ENCODE measurements at regions not wholly inside any gene's neighbourhood (a gene's known extent, or its start where the extent isn't known, plus 50 kb on each side); places are given as distances from the start of the nearest gene placed in this dataset.

DNA sequence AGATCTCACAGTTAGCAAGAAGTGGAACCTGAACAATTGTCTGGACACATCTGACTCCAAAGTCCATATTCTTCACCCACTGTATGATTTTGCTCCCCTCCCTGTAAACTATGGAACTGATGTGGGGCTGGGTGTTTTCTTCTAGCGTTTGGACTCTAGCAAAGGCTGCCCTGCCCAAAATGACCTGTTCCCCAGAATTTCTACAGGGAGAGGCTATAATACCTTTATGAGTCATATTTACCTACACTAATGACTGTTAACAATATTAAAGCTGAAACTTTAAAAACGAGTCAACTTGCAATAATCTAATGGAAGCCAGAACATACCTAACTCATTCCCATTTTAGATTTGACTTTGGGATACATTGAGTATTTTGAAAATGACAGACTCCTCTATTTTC, 531.2 kb upstream of the CFAP20DC start:
- no peak for DNase-seq (ENCODE audit: low read depth)

DNA sequence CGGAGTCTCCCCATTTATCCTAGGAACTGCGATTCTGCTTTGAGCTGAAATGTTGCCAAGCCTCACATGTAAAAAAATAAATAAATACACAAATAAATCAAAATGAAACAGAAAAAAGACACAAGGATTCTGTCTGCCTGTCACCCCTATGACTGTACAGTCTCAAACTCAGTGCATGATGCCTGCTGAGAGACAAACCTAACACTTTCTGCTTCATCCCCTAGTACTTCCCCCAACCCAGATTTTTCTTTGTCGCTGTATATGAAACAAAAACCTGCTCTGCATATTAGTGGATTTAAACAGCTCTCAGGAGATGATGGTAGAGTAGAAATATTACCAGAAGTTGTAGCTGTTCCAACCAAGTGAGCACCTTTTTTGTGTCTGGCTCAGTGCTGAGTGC, 530.7 kb upstream of the CFAP20DC start:
- DNase-seq (ENCODE audit: low read depth): no peak

DNA sequence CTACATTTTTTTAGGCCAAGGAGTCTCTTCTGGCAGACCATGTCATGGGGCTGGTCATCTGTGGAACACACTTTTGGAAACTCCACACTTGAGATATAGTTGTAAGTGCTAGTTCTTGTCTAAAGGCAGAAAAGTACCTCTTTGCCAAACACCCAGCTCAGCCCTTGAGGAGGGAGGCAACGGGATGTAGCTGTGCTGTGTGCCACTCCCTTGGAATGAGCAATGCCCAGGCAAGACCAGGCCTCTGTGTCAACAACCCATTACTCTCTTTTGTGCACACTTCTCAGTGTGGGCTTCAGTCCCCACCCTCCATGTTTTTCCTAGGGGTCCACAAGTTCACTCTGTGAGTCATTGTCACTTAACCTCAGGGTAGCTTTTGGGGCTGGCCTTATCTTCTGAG, 528.3 kb upstream of the CFAP20DC start:
- DNase-seq (ENCODE audit: low read depth): no peak

DNA sequence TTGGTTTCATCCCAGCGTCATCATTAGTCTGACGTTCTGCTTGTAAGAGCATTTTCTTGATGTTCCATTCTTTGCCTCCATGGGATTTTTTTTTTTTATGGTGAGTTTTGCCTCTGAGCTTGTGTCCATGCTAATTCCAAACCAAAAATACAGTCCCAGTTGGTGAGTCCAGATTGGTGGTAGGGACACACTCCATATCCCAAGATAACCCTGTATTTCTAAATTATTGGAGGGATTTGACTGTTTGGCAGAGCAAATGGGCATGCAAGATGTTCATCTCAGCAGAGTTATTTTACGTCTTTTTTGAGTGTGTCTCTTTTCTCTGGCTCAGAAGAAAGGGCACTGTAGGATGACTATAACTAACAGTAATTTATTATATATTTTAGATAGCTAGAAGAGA, 526.8 kb upstream of the CFAP20DC start:
- no peak for DNase-seq (ENCODE audit: low read depth)

DNA sequence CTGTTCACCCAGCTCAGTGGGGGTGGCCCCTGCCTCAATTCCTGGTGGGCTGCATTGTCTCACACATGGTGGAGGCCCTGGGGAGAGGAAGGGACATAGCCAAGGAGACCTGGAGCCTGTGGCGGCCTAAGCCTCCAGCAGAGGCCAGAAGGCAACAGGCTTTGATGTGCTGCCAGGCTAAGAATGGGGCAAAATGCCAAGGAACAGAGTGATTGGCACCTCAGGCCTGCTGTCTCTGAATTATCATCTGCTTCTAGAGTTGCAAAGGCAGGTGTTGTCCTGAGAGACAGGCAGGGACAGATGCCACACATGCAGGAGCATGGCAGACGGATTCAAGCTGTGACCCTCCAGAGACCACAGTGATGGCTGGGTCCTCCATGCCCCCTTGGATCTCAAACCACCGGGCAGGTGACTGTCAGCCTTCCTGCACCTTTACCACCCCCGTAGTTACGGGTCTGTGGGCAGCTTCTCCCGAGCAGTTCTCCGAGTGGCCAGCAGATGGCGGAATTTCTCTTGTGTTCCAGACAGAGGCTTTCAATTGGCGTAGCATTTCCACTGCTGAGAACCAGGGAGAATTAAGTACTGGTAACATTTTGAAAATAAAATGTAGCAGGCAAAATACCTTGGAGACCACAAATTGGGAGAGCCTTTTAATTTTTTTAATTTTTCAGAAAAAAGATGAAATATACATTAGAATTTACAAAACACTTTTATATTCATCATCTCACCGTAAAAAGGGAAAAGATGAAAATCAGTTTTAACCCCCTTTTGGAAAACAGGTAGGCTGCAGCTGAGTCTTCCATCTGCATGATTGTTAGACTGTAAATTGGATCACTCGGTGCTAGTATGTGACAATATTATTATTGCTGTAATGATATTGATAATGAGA, 525.5 kb upstream of the CFAP20DC start:
- peak; percentile 80 for DNase-seq (ENCODE audit: low read depth)

DNA sequence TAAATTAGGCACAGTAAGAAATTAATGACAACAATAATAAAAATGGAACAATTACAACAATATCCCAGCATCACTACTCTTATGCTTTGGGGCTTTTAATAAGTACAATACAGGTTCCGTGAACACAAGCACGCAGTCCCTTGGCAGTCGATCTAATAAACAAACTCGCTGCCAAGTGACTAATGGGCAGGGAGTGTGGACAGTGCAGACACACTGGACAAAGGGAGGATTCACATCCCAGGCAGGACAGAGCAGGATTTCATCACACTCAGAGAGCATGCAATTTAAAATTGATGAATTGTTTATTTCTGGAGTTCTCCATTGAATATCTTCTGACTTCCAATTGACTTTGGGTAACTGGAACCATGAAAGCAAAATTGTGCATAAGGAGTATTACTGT, 524.1 kb upstream of the CFAP20DC start:
- DNase-seq (ENCODE audit: low read depth): no peak

DNA sequence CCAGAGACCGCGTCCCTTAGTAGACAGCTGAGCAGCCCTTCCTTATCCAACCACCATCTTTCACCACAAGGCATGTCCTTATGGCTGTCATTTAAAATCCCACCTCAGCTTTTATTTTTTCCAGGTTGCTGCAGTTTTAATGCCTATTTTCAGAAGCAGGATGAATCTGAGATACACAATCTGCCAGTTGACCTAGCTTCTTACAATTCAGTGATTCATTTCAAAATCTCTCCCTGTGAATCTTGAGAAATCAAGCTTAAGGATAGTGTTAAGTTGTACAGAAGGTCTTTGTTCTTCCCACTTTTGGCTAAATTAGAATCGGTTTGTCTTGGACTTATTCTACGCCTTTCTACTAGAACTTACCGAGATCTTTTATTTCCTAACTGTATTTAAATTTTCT, 522.3 kb upstream of the CFAP20DC start:
- no peak for DNase-seq (ENCODE audit: low read depth)

DNA sequence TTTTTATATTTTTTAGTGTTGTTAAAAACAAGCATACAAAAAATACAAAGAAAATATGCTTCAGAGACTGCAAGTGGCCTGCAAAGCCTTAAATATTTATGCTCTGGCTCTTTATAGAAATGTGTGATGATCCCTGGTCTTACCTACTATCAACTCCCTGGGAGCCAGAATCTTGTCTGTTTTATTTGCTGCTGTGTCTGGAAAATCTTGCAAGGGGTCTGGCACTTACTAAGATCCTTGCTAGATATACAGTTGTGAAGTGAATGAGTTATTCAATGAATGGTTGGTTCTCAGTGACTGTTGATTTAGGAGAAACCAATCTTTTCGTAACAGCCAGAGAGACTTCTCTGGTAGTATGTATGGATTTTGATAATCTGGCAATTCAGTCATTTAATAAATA, 521.0 kb upstream of the CFAP20DC start:
- no peak for DNase-seq (ENCODE audit: low read depth)

DNA sequence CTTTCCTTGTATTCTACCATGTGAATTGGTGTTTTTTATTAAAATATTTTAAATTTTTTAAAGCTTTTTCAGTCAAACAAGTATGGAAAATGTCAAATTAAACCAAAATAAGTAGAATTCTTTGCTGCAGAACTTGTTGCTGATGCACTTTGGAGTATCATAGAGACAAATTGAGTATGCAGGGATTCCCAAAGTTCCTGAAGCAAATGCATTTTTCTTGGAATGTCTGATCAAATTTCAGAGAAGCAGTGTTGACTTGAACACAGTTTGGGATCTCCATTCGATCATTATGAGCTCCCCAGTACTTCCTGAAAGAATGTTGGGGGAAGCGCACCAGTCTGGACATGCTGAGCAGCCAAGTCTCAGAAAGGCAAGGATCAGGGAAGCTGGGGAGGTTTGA, 517.8 kb upstream of the CFAP20DC start:
- no peak for DNase-seq (ENCODE audit: low read depth)

DNA sequence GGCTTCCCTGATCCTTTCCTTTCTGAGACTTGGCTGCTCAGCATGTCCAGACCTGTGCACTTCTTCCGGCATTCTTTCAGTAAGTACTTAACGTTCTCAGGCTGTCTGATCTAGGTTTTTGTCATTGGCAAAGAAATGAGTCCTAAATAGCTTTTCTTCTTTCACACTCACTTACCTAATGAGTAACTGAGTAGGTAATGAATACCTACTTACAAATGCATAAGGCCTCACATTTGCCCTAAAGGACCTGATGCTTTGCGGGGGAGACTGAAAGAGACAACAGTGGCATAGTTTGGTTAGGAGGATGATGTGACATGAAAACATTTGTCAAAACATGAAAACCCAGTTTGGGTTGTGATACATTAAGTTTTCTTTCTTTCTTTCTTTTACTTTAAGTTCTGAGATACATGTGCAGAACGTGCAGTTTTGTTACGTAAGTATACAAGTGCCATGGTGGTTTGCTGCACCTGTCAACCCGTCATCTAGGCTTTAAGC, 516.7 kb upstream of the CFAP20DC start:
- no peak for DNase-seq (ENCODE audit: low read depth)

DNA sequence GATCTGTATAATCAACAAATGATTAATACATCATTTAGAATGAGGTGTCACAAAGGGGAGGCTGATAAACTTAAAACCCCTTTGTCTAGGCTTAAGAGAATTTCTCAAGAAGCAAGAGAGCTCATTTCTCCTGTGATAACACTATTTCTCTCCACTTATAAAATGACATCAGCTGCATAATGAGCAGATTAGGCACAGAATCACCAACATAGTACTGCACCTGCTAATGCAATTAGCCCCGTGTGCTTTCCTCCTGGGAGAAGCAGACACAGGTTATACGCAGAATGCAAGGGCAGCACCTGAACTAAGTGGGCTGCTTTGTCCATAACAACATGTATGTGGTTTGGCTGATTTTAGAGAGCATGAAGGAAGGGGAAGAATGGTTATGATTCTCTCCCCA, 515.3 kb upstream of the CFAP20DC start:
- no peak for DNase-seq (ENCODE audit: low read depth)

DNA sequence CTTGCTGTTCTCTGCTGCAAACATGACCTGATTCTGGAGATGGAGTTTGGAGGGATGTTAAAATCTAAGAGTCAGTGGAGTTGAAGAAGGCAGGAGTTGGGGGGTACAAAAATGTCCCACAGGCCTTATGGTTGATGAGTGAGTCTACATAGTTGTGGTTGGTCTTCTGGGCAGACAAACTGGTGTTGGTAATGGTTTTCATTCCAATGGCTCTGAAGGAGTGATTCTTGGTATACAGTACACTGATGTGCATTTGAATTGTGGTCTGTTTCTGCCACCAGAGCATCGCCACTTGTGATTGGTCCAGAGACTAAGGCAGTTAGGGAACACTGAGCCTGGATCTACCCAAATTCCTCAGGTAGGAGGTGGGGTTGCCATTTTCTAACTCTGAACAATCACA, 514.1 kb upstream of the CFAP20DC start:
- no peak for DNase-seq (ENCODE audit: low read depth)

DNA sequence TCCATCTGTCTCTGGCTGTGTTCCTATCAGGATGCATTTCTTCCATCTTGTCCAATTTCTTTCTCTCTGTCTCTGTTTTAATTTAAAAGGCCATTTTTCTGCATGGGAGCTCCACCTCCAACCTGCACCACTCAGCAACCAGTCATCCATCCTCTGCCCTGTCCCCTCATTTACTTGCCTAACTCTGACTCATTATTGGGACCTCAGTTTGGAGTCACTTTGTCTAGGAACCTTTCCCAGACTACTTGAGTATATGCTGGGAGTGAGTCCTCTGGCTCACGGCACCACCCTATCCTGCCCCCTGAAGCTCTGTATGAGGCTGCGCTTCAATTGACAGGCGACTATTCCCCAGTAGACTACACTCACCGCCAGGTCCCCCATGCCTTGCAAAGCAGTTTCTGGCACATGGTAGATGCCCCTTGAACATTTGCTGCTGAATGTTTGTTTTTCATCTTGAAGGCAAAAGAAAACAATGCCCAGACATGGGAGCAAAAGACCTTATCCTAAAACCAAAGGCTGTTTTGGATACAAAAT, 513.3 kb upstream of the CFAP20DC start:
- no peak for DNase-seq (ENCODE audit: low read depth)

DNA sequence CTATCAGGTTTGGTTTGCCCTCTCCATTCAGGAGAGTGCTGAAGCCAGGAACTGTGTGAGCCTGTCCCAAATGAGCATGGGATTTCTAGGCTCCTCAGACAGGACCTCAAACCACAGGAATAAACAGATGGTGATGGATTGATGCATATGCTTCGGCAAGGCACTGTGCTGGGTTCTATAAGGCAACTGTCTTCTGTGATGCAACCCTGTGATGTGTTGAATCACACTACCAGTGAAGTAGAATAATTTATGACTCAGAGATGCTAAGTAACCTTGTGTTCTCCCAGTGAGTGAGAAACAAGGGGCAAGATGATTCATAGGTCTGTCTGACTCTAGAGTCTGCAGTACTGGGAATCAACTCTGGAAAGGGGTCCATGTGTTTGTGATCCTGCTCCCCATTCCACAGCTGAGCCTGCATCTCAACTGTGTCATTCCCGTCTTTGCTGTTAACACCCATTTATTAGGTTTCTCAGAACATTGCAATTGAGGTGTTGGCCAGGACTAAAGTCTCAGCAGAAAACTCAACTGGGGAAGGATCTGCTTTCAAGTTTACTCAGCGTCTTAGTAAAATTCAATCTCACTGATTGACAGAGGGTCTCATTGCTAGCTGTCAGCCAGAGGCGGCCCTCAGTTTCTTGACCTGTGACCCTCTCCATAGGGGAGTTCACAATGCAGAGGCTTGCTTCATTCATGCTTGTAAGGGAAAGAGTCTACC, 510.1 kb upstream of the CFAP20DC start:
- no peak for DNase-seq (ENCODE audit: low read depth)

DNA sequence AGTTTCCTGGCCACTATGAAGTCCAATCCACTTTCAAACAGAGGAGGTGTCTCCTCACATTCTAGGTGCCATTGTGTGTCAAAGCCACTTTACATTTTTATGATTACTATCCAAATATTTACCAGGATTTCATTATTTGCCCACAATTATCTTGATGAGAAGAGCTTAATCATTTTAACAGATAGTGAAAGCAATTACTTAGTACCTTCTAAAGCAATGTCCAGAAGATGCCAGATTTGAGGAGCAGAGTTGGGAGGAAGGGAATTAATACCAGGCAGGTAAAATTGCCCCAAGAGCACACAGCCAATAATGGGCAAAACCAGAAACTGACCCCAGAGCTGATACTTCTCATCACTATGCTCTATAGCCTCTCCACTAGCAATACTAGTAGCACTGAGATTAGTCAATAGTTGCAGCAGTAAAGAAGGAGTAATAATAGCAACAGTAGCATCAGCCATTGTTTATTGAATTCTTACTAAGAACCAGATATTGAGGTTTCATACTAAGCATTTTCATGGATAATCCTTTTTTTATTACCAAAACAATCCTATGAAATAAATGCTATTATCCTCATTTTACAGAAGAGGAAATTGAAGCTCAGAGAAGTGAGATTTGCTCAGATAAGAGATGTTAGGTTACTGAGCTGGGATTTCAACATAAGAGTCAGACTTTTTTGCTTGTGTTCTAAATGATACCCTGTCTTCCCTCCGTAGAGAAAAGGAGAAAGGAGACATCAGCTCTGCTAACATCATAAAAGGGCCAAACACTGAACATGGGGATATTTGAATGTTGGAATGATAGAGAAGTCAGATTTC, 509.3 kb upstream of the CFAP20DC start:
- no peak for DNase-seq (ENCODE audit: low read depth)

DNA sequence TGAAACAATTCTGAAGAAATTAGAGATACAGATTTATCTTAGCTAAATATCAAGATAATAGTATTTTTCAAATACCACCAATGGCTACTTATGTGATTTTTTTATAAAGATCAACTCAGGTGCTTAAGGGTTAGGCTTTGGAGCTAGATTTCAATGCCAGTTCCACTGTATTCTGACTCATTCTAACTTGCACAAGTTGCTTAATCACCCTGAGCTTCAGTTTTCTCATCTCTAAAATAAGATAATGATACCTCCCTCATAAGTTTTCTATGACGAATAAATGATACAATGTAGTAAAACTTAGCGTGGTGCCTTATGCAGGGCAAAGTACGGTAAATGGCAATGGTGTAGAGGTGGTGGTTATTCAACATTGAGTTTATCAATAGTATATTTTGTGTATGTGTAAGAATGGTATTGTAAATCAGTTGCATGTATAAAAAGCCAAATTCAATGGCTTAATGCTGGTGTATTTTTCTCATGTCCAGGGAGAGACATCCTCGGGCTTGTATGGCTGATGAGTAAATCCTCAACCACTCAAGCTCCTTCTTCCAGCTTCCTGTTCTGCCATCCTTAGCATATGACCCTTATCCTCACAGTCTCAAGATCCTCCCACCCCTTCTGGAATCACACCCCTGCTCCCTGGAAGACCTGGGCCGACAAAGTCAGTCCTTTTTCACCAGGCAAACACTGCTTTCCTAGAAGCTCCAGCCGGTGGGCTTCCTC, 505.9 kb upstream of the CFAP20DC start:
- DNase-seq (ENCODE audit: low read depth): no peak

DNA sequence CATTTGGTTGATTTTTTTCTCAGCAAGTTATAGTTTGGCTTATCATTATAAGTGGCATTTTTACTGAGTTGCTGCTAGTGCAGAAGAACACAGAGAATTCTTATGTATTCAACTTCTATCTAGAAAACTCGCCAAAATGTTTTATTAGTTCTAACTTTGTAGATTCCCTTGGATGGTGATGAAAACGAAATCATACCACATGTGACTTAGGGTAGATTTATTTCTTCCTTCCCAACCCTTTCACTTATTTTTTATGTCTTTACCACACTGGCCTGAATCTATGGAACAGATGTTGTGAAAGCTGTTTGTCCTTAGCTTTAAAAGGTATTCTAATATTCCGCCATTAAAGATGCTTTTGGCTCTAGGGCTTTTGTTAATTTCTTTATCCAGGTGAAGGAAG, 503.3 kb upstream of the CFAP20DC start:
- no peak for DNase-seq (ENCODE audit: low read depth)

DNA sequence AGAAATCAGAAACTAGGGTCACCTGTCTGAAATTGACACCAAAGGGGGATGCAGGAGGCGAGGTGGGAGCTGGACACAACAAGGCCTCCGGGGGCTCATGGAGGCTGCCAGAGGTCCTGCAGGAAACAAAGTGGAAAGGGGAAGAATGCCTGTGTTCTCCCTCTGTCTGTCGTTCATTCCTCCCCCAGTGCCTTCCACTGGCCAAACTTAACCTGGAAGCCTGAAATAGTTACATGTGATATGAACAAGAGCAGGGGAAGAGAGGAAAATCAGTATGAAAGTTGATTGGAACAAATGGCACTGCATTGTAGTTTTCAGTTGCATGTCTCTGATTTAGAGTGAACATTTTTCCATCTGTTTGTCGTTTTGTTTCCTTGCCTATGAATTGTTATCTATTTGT, 502.0 kb upstream of the CFAP20DC start:
- no peak for DNase-seq (ENCODE audit: low read depth)

DNA sequence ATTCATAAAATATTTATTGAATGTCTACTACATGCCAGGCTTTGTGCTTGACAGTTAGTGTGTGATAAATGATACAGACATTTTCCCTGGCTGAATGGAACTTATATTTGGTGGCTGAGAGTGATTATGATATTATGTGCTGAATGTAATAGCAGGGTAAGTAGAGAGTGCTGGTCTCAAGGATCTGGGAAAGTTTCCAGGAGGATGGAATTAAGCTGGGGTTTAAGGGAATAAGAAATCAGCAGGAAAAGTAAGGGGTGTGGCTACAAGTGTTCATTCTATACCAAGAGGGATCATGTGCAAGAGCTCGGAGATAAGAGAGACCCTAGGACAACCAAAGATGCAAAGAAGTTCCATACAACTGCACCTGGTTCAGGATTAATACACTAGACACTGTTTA, 500.1 kb upstream of the CFAP20DC start:
- no peak for DNase-seq (ENCODE audit: low read depth)

DNA sequence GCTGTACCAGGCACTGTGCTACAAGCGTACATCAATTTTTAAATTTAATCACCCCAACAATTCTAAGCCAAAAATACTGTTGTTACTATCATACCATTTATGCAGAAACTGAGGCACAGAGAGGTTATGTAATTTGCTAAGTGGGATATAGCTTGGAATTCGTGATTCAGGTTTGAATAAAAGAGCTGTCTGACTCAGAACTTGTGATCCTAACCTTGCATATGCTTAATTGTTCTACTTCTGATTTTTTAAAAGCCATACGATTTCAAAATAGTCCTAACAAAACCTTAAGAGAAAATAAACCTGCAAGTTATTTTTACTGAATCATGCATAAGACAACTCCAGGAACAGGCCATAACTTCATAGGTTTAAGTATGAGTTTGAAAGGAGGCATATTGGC, 498.0 kb upstream of the CFAP20DC start:
- DNase-seq (ENCODE audit: low read depth): no peak

DNA sequence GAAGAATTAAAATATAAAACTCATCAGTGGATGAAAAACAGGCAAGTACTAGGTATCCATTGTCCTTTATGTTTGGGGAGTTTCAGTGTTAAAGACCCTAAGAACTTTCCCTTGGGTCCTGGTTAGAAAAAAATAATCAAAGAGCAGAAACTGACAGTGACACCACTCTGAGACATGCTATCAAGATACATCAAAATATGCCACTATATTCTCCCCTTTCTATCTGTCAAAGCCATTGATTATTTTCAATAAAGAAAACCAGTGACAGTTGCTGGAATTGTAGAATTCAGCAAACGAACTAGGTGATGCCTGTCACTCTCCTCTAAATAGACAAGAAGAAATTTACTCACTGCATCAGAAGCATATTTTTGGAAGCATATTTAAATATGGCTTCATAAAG, 496.7 kb upstream of the CFAP20DC start:
- DNase-seq (ENCODE audit: low read depth): no peak

DNA sequence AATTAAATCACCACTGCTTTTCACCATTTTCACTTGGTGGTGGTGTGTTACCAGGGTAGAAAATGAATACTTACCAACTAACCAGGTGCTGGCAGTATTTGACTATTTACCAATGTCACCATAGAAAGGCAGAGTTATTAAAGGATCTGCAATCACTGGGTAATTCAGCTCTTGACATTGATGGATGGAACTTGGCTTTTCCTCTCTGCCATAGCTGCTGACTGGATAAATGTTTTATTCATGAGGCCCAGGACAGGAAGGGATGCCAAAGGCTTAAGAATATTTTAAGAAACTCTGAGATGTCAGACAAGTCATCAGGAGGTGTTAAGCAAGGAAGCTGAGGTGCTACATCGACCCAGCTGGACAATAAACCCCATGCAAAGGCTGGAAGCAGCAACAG, 495.5 kb upstream of the CFAP20DC start:
- DNase-seq (ENCODE audit: low read depth): no peak
